ENCODE measurements at regions not wholly inside any gene's neighbourhood (a gene's known extent, or its start where the extent isn't known, plus 50 kb on each side); places are given as distances from the start of the nearest gene placed in this dataset.

- no peak for DNase-seq (ENCODE audit: low spot score)
- Histone ChIP-seq H3K9me3 (no peaks in the 10 kb centered on the region), H3K4me3 (no peak overlapping the region), H3K36me3 (no peaks in the 10 kb centered on the region), H3K27me3 (replicated peaks; ENCODE audit: insufficient read depth) (no peaks in the 10 kb centered on the region), H3K27ac (no peak overlapping the region), H3K4me1 (ENCODE audit: control insufficient read depth in 1 of 2, low read depth in 2 of 2) (no peaks in the 10 kb centered on the region)
- ATAC-seq (ENCODE audit: insufficient number of reproducible peaks, low FRiP score, low read depth) = no peak
- no peak for TF ChIP-seq CTCF (IDR thresholded peaks at IDR 0.05)
Observed at GRCh38 chr5:66538126-66538525, 58.1 kb upstream of the MAST4 start.

GRCh38 chr5:66538531-66538930, 57.7 kb upstream of the MAST4 start:
- H3K9me3 ChIP-seq = no peaks in the 10 kb centered on the region
- no peaks in the 10 kb centered on the region for H3K36me3 ChIP-seq
- H3K4me1 ChIP-seq (ENCODE audit: control insufficient read depth in 1 of 2, low read depth in 2 of 2) = no peaks in the 10 kb centered on the region
- DNase-seq (ENCODE audit: low spot score) = no peak
- TF ChIP-seq CTCF (IDR thresholded peaks at IDR 0.05) = no peak
- no peaks in the 10 kb centered on the region for H3K27me3 ChIP-seq (replicated peaks; ENCODE audit: insufficient read depth)
- no peak overlapping the region for H3K27ac ChIP-seq
- ATAC-seq (ENCODE audit: insufficient number of reproducible peaks, low FRiP score, low read depth) = no peak
- no peak overlapping the region for H3K4me3 ChIP-seq

DNA sequence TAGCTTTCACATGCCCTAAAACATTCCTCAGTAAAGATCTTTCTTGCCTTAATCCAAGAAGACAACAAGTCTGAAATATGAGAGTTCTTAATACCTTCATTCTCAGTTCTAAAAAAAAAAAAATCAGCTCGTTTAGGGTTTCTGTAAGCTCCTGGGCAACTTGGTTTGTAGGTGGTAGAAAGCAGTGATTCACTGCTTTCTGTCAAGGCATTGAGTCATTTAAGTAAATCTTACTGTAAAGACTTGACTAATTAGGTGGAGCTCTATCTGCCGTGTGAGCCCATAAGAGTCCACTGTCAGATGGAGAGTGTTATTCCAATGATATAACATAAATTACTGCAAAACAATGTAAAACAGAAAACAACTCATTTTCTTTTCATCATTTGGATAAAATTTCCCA, 56.1 kb upstream of the MAST4 start:
- no peak for TF ChIP-seq CTCF (IDR thresholded peaks at IDR 0.05)
- ATAC-seq (ENCODE audit: insufficient number of reproducible peaks, low FRiP score, low read depth) (no peak), DNase-seq (ENCODE audit: low spot score) (no peak)
- Histone ChIP-seq H3K4me1 (ENCODE audit: control insufficient read depth in 1 of 2, low read depth in 2 of 2) (no peaks in the 10 kb centered on the region), H3K4me3 (no peak overlapping the region), H3K27ac (no peak overlapping the region), H3K36me3 (no peaks in the 10 kb centered on the region), H3K9me3 (no peaks in the 10 kb centered on the region), H3K27me3 (replicated peaks; ENCODE audit: insufficient read depth) (no peaks in the 10 kb centered on the region)

DNA sequence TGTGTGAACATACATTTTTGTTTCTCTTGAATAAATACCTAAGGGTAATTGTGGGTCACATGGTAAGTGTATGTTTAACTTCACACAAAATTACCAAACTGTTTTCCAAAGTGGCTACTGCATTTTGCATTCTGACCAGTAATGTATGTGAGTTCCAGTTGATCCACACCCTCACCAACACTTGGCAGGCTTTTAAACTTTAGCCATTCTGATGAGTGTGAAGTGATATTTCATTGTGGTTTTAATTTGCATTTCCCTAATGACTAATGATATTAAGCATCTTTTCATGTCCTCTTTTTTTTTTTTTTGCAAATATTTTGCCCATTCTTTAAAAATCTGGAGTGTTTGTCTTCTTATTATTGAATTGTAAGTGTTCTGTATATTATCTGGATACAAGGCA, 53.5 kb upstream of the MAST4 start:
- no peak for TF ChIP-seq CTCF (IDR thresholded peaks at IDR 0.05)
- DNase-seq (ENCODE audit: low spot score) (no peak), ATAC-seq (ENCODE audit: insufficient number of reproducible peaks, low FRiP score, low read depth) (no peak)
- Histone ChIP-seq H3K9me3 (no peaks in the 10 kb centered on the region), H3K4me1 (ENCODE audit: control insufficient read depth in 1 of 2, low read depth in 2 of 2) (no peaks in the 10 kb centered on the region), H3K27ac (no peak overlapping the region), H3K4me3 (no peak overlapping the region), H3K27me3 (replicated peaks; ENCODE audit: insufficient read depth) (no peaks in the 10 kb centered on the region), H3K36me3 (no peaks in the 10 kb centered on the region)

All from thoracic aorta (tissue), 2 donors.